Upper lobe of left lung (tissue), 6 donors: ENCODE measurements at regions not wholly inside any gene's neighbourhood (a gene's known extent, or its start where the extent isn't known, plus 50 kb on each side); places are given as distances from the start of the nearest gene placed in this dataset.

ENCODE experiments used
- ATAC-seq, 2 donors: fragments of 200-7000 bp; cut with Tn5 transposase; one replicate each; pipeline ENCODE4 v1.9.1; 2022; ENCODE audit warnings: mild to moderate bottlenecking in 2 of 2, moderate library complexity in 2 of 2; ENCODE audit not compliant: low FRiP score in 2 of 2
- DNase-seq, 2 donors: peaks; one replicate each; pipeline ENCODE4 v3.0.0-alpha.2; 2019 to 2020
- H3K27ac ChIP-seq, 4 donors: fragments of 200-600 bp; sonication (generic); one replicate each; pipeline ENCODE4 v1.5.1; 2016 to 2019
- H3K27me3 ChIP-seq, 4 donors: fragments of 200-600 bp; sonication (generic); one replicate each; pipeline ENCODE4 v1.5.1; 2017 to 2019
- H3K36me3 ChIP-seq, 4 donors: fragments of 200-600 bp; sonication (generic); one replicate each; pipeline ENCODE4 v1.5.1; 2016 to 2019
- H3K4me1 ChIP-seq, 4 donors: fragments of 200-600 bp; sonication (generic); one replicate each; pipeline ENCODE4 v1.5.1; 2018 to 2019
- H3K4me3 ChIP-seq, 4 donors: fragments of 200-600 bp; sonication (generic); one replicate each; pipeline ENCODE4 v1.5.1; 2017 to 2019; ENCODE audit warnings: mild to moderate bottlenecking in 2 of 4, moderate library complexity in 1 of 4
- H3K9me3 ChIP-seq, 4 donors: fragments of 200-600 bp; sonication (generic); one replicate each; pipeline ENCODE4 v1.5.1; 2018 to 2019
- CTCF ChIP-seq, 6 experiments: fragments of 450-650 bp in 4 of 6; fragments of 200-600 bp in 2 of 6; sonication (generic) in 2 of 6; IDR thresholded peaks; one replicate each; pipeline ENCODE4 v1.5.1; 2016 to 2019; ENCODE audit warnings: antibody characterized with exemption in 6 of 6
- EP300 ChIP-seq, 4 donors: sonication (generic); formaldehyde crosslinking; IDR thresholded peaks; one replicate each; pipeline ENCODE4 v1.5.1; 2017; ENCODE audit warnings: antibody characterized with exemption in 4 of 4, control low read depth in 2 of 4
- POLR2A ChIP-seq, 4 donors: fragments of 450-650 bp; IDR thresholded peaks; one replicate each; pipeline ENCODE4 v1.5.1; 2016 to 2017; ENCODE audit warnings: antibody characterized with exemption in 4 of 4, mild to moderate bottlenecking in 2 of 4
- POLR2AphosphoS5 ChIP-seq, 2 donors: sonication (generic); formaldehyde crosslinking; IDR thresholded peaks; one replicate each; pipeline ENCODE4 v1.5.1; 2017; ENCODE audit warnings: antibody characterized with exemption in 2 of 2
- WGBS, 2 donors: methylation state at CpG; one replicate each; pipeline ENCODE4 v1.1.5; 2017 to 2018; 5-methylcytosine and 5-hydroxymethylcytosine counted together
- donor health status: DM: no; HTN: no; CAD: no; lungs with moderate emphysema.
- donor health status: DM: no; HTN: yes; CAD: no; lungs with severe emphysema.

GRCh38 chr15:46127361-46127874 is 492.6 kb downstream of the SQOR start:
- Histone ChIP-seq H3K4me3 (no peak overlapping the region), H3K27me3 (no peaks in the 10 kb centered on the region), H3K36me3 (no peaks in the 10 kb centered on the region), H3K27ac (no peak overlapping the region), H3K9me3 (peaks cover 5 to 10% (median 6%) of the 10 kb centered on the region in 4 donors), H3K4me1 (no peaks in the 10 kb centered on the region)
- DNase-seq (no peak), ATAC-seq (no peak)
- TF ChIP-seq EP300 (IDR thresholded peaks at IDR 0.05): no peak
- TF ChIP-seq POLR2A (IDR thresholded peaks at IDR 0.05): no peak
- TF ChIP-seq CTCF (IDR thresholded peaks at IDR 0.05): no peak
- TF ChIP-seq POLR2AphosphoS5 (IDR thresholded peaks at IDR 0.05): no peak
- 67 to 71% methylated on average over 3 of the region's 3 CpGs for WGBS, 2 donors

GRCh38 chr15:46129145-46129544 is 494.3 kb downstream of the SQOR start:
- ATAC-seq: no peak
- H3K4me1 ChIP-seq: no peaks in the 10 kb centered on the region
- peaks cover 0 to 4% (median 0%) of the 10 kb centered on the region in 4 donors for H3K9me3 ChIP-seq
- no peaks in the 10 kb centered on the region for H3K27me3 ChIP-seq
- no peaks in the 10 kb centered on the region for H3K36me3 ChIP-seq
- no peak overlapping the region for H3K4me3 ChIP-seq
- DNase-seq: no peak
- no peak overlapping the region for H3K27ac ChIP-seq
- TF ChIP-seq CTCF (IDR thresholded peaks at IDR 0.05) (no peak), POLR2AphosphoS5 (IDR thresholded peaks at IDR 0.05) (no peak), POLR2A (IDR thresholded peaks at IDR 0.05) (no peak), EP300 (IDR thresholded peaks at IDR 0.05) (no peak)
- 71 to 88% methylated on average over 1 of the region's 1 CpG for WGBS, 2 donors

- H3K9me3 ChIP-seq: no peaks in the 10 kb centered on the region
- 76 to 95% methylated on average over 4 to 6 of the region's 6 CpGs for WGBS, 2 donors
- no peaks in the 10 kb centered on the region for H3K36me3 ChIP-seq
- ATAC-seq (peak; percentile 26 to 32), DNase-seq (no peak)
- no peak overlapping the region for H3K27ac ChIP-seq
- no peaks in the 10 kb centered on the region for H3K4me1 ChIP-seq
- H3K4me3 ChIP-seq: no peak overlapping the region
- no peak for TF ChIP-seq EP300 (IDR thresholded peaks at IDR 0.05)
- no peak for TF ChIP-seq POLR2A (IDR thresholded peaks at IDR 0.05)
- TF ChIP-seq POLR2AphosphoS5 (IDR thresholded peaks at IDR 0.05): no peak
- TF ChIP-seq CTCF (IDR thresholded peaks at IDR 0.05): no peak
- no peaks in the 10 kb centered on the region for H3K27me3 ChIP-seq
These were observed 497.0 kb downstream of the SQOR start for GRCh38 chr15:46131876-46132275.

- WGBS, 2 donors: 82 to 86% methylated on average over 2 of the region's 2 CpGs
- ATAC-seq (no peak), DNase-seq (no peak)
- Histone ChIP-seq H3K27ac (no peak overlapping the region), H3K27me3 (no peaks in the 10 kb centered on the region), H3K4me3 (no peak overlapping the region), H3K36me3 (no peaks in the 10 kb centered on the region), H3K9me3 (no peaks in the 10 kb centered on the region), H3K4me1 (no peaks in the 10 kb centered on the region)
- no peak for TF ChIP-seq EP300 (IDR thresholded peaks at IDR 0.05)
- TF ChIP-seq CTCF (IDR thresholded peaks at IDR 0.05): no peak
- no peak for TF ChIP-seq POLR2AphosphoS5 (IDR thresholded peaks at IDR 0.05)
- no peak for TF ChIP-seq POLR2A (IDR thresholded peaks at IDR 0.05)
These were observed 502.6 kb downstream of the SQOR start for GRCh38 chr15:46137443-46137842.

- DNase-seq (no peak), ATAC-seq (peak; percentile 28 to 57)
- H3K4me1 ChIP-seq: no peaks in the 10 kb centered on the region
- TF ChIP-seq CTCF (IDR thresholded peaks at IDR 0.05) (no peak), POLR2A (IDR thresholded peaks at IDR 0.05) (no peak), POLR2AphosphoS5 (IDR thresholded peaks at IDR 0.05) (no peak), EP300 (IDR thresholded peaks at IDR 0.05) (no peak)
- H3K36me3 ChIP-seq: no peaks in the 10 kb centered on the region
- H3K4me3 ChIP-seq: no peak overlapping the region
- H3K27ac ChIP-seq: no peak overlapping the region
- 67 to 71% methylated on average over 1 to 3 of the region's 3 CpGs for WGBS, 2 donors
- H3K27me3 ChIP-seq: no peaks in the 10 kb centered on the region
- peaks cover 0 to 15% (median 0%) of the 10 kb centered on the region in 4 donors for H3K9me3 ChIP-seq
These were observed 511.2 kb downstream of the SQOR start for GRCh38 chr15:46146002-46146401.
